SW 1271 (cell line): ENCODE measurements at regions not wholly inside any gene's neighbourhood (a gene's known extent, or its start where the extent isn't known, plus 50 kb on each side); places are given as distances from the start of the nearest gene placed in this dataset.
"Not testable (repeated sequence)": the region's sequence is repeated elsewhere in the genome, so short reads cannot be mapped to it uniquely, and the experiment has no call there.

Experiments
- DNase-seq, 2 experiments: peaks; one replicate each; lab custom pipeline; 2025; lab: John Stamatoyannopoulos, UW

GRCh38 chr21:34272321-34272720, 91.5 kb upstream of the KCNE2 start:
- DNase-seq: no peak

- no peak for DNase-seq
Observed at GRCh38 chr21:34274001-34274400, 89.8 kb upstream of the KCNE2 start.

GRCh38 chr21:34276711-34277425, 86.9 kb upstream of the KCNE2 start:
- DNase-seq: no peak

GRCh38 chr21:34278451-34278850, 85.4 kb upstream of the KCNE2 start:
- no peak for DNase-seq

- no peak for DNase-seq
Observed at GRCh38 chr21:34279285-34279684, 84.5 kb upstream of the KCNE2 start.

GRCh38 chr21:34279883-34280282, 83.9 kb upstream of the KCNE2 start:
- no peak for DNase-seq

- DNase-seq: no peak
Observed at GRCh38 chr21:34280389-34280795, 83.4 kb upstream of the KCNE2 start.

GRCh38 chr21:34280959-34281358, 82.8 kb upstream of the KCNE2 start:
- no peak for DNase-seq

- no peak for DNase-seq
Observed at GRCh38 chr21:34282223-34282622, 81.6 kb upstream of the KCNE2 start.

GRCh38 chr21:34284666-34285065, 79.1 kb upstream of the KCNE2 start:
- no peak for DNase-seq

GRCh38 chr21:34288042-34288441, 75.8 kb upstream of the KCNE2 start:
- DNase-seq: not testable (repeated sequence)

- no peak for DNase-seq
Observed at GRCh38 chr21:34289856-34290255, 74.0 kb upstream of the KCNE2 start.

- no peak for DNase-seq
Observed at GRCh38 chr21:34296878-34297277, 66.9 kb upstream of the KCNE2 start.

GRCh38 chr21:34298534-34299167, 65.2 kb upstream of the KCNE2 start:
- DNase-seq: no peak

- no peak for DNase-seq
Observed at GRCh38 chr21:34299168-34299539, 64.7 kb upstream of the KCNE2 start.

- no peak for DNase-seq
Observed at GRCh38 chr21:34302521-34302920, 61.3 kb upstream of the KCNE2 start.

GRCh38 chr21:34305605-34306604, 57.9 kb upstream of the KCNE2 start:
- no peak for DNase-seq

GRCh38 chr21:34307991-34308532, 55.7 kb upstream of the KCNE2 start:
- DNase-seq: no peak

- DNase-seq: no peak
Observed at GRCh38 chr21:34311561-34312330, 52.1 kb upstream of the KCNE2 start.

- no peak for DNase-seq
Observed at GRCh38 chr21:34313116-34313515, 50.7 kb upstream of the KCNE2 start.
